ENCODE measurements at regions not wholly inside any gene's neighbourhood (a gene's known extent, or its start where the extent isn't known, plus 50 kb on each side); places are given as distances from the start of the nearest gene placed in this dataset.
"Not testable (repeated sequence)": the region's sequence is repeated elsewhere in the genome, so short reads cannot be mapped to it uniquely, and the experiment has no call there.

GRCh38 chrX:43448688-43449087 is 207.4 kb upstream of the MAOA start:
- no peak for TF ChIP-seq CTCF (IDR thresholded peaks at IDR 0.05; ENCODE audit: low read depth, low read length)
- no peak overlapping the region for H3K4me3 ChIP-seq (ENCODE audit: low read depth, low read length)

GRCh38 chrX:43450355-43450754 is 205.7 kb upstream of the MAOA start:
- no peak overlapping the region for H3K4me3 ChIP-seq (ENCODE audit: low read depth, low read length)
- no peak for TF ChIP-seq CTCF (IDR thresholded peaks at IDR 0.05; ENCODE audit: low read depth, low read length)

- not testable (repeated sequence) for H3K4me3 ChIP-seq (ENCODE audit: low read depth, low read length)
These were observed 204.0 kb upstream of the MAOA start for GRCh38 chrX:43451976-43452686.

- no peak for TF ChIP-seq CTCF (IDR thresholded peaks at IDR 0.05; ENCODE audit: low read depth, low read length)
- no peak overlapping the region for H3K4me3 ChIP-seq (ENCODE audit: low read depth, low read length)
These were observed 200.0 kb upstream of the MAOA start for GRCh38 chrX:43456063-43456462.

GRCh38 chrX:43456906-43457305 is 199.2 kb upstream of the MAOA start:
- no peak overlapping the region for H3K4me3 ChIP-seq (ENCODE audit: low read depth, low read length)
- no peak for TF ChIP-seq CTCF (IDR thresholded peaks at IDR 0.05; ENCODE audit: low read depth, low read length)

GRCh38 chrX:43467608-43468234 is 188.4 kb upstream of the MAOA start:
- no peak for TF ChIP-seq CTCF (IDR thresholded peaks at IDR 0.05; ENCODE audit: low read depth, low read length)
- no peak overlapping the region for H3K4me3 ChIP-seq (ENCODE audit: low read depth, low read length)

- TF ChIP-seq CTCF (IDR thresholded peaks at IDR 0.05; ENCODE audit: low read depth, low read length), result no peak
- H3K4me3 ChIP-seq (ENCODE audit: low read depth, low read length), result no peak overlapping the region
These were observed 186.6 kb upstream of the MAOA start for GRCh38 chrX:43469391-43470054.

All from WI38 (cell line).